ENCODE measurements at regions not wholly inside any gene's neighbourhood (a gene's known extent, or its start where the extent isn't known, plus 50 kb on each side); places are given as distances from the start of the nearest gene placed in this dataset.

- 53 to 65% methylated on average over 12 of the region's 12 CpGs for WGBS, 2 donors
- TF ChIP-seq POLR2A (IDR thresholded peaks at IDR 0.05): no peak
- intact Hi-C loops (cut with DNase I; ENCODE audit: low total_unique reads): no loop called here
- H3K4me3 ChIP-seq (ENCODE audit: low read depth, poor library complexity, severe bottlenecking): no peak overlapping the region
- DNase-seq (ENCODE audit: low spot score in 2 of 2): no peak
Measured at GRCh38 chr6:148064406-148065134, 278.1 kb upstream of the SASH1 start.

DNA sequence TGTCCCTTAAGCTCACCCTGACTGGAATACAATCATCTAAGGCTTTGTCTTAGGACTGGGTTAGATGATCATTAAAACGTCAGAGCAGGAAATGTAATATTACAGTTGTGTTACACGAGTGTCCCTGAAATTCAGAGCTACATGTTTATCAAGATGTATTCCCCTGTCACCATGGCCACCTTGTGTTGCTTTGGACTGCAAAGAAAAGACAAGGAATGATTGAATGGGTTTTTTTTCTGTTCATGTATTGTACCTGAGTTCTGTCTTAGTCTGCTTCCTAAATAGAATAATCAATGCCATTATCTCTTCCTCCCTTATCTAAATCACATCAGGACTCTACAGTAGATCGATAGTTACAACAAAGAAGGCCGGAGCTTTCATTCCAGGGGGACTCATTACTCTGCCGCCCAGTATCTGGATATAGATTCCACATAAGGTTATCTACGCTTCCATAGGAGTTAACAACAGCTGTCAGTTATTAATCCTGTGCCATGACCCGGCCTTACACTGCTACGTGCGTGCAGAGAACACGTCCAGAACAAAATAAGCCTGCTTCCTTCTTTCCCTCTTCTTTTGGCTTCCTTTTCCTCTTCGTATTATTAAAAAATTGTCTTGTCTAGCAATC, 274.1 kb upstream of the SASH1 start:
- 59 to 61% methylated on average over 11 of the region's 11 CpGs for WGBS, 2 donors
- no peak for TF ChIP-seq POLR2A (IDR thresholded peaks at IDR 0.05)
- TF ChIP-seq, protein P1, sequence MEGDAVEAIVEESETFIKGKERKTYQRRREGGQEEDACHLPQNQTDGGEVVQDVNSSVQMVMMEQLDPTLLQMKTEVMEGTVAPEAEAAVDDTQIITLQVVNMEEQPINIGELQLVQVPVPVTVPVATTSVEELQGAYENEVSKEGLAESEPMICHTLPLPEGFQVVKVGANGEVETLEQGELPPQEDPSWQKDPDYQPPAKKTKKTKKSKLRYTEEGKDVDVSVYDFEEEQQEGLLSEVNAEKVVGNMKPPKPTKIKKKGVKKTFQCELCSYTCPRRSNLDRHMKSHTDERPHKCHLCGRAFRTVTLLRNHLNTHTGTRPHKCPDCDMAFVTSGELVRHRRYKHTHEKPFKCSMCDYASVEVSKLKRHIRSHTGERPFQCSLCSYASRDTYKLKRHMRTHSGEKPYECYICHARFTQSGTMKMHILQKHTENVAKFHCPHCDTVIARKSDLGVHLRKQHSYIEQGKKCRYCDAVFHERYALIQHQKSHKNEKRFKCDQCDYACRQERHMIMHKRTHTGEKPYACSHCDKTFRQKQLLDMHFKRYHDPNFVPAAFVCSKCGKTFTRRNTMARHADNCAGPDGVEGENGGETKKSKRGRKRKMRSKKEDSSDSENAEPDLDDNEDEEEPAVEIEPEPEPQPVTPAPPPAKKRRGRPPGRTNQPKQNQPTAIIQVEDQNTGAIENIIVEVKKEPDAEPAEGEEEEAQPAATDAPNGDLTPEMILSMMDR (IDR thresholded peaks at IDR 0.05): no peak
- no peak for DNase-seq (ENCODE audit: low spot score in 2 of 2)
- H3K4me3 ChIP-seq (ENCODE audit: low read depth, poor library complexity, severe bottlenecking): no peak overlapping the region
- intact Hi-C loops (cut with DNase I; ENCODE audit: low total_unique reads): no loop called here

DNA sequence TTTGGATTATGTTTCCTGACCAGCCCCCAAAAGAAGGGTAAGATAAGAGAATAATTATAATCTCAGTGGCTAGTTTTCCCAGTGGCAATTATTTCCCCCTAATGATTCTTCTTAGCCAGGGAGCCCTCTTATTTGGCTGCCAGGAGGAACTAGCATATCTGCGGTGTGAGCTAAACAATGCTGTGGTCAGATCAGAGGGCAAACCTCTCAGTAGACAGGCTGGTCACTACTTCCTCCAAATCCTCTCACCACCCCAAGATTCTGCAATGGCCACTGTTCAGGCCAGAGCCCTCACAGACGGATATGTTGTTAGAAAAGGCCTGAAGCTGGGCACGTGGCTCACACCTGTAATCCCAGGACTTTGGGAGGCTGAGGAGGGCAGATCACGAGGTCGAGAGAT, 273.4 kb upstream of the SASH1 start:
- no peak for DNase-seq (ENCODE audit: low spot score in 2 of 2)
- WGBS, 2 donors: 90 to 92% methylated on average over 5 of the region's 5 CpGs
- intact Hi-C loops (cut with DNase I; ENCODE audit: low total_unique reads): no loop called here
- no peak overlapping the region for H3K4me3 ChIP-seq (ENCODE audit: low read depth, poor library complexity, severe bottlenecking)
- no peak for TF ChIP-seq POLR2A (IDR thresholded peaks at IDR 0.05)
- TF ChIP-seq, protein P1 (IDR thresholded peaks at IDR 0.05): no peak

DNA sequence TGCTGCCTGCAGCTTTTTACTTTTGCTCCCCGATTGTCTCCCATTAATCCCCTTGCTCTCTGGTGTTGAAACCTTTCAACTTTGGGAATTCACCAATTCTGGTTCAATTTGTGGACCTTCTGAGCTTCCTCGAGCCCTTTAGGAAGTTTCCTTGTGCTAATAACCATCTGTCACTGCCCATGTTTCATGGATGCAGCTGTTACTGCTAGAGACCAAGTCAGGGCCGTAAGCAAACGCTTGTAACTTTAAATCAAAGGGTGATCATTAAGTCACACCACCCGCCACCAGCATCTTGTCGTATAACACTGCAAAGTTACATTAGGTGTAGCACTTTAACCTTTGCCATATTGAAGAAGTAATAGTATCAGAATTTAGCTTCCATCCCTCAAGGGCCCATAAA, 268.3 kb upstream of the SASH1 start:
- no peak for DNase-seq (ENCODE audit: low spot score in 2 of 2)
- WGBS, 2 donors: 80 to 83% methylated on average over 6 of the region's 6 CpGs
- H3K4me3 ChIP-seq (ENCODE audit: low read depth, poor library complexity, severe bottlenecking): no peak overlapping the region
- no peak for TF ChIP-seq POLR2A (IDR thresholded peaks at IDR 0.05)
- TF ChIP-seq, protein P1 (IDR thresholded peaks at IDR 0.05): no peak
- intact Hi-C loops (cut with DNase I; ENCODE audit: low total_unique reads): no loop called here

DNA sequence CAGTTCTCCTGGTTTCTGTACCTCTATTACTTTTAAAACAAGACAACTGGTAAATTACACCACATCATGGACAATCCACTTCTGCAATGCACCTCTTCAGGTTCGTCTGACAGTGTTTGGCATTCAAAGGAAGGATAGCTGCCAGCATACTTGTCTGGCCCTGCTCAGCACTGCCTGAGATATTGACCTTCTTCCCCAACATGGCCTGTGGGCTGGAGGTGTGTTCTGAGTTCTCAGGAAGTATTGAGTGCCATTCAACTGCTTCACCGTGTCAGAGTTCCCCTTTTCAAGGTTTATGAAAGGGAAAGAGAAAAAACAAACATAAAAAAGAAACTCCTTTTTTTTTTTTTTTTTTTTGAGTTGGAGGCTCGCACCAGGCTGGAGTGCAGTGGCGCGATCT, 267.9 kb upstream of the SASH1 start:
- no peak for DNase-seq (ENCODE audit: low spot score in 2 of 2)
- intact Hi-C loops (cut with DNase I; ENCODE audit: low total_unique reads): no loop called here
- no peak overlapping the region for H3K4me3 ChIP-seq (ENCODE audit: low read depth, poor library complexity, severe bottlenecking)
- TF ChIP-seq, protein P1 (IDR thresholded peaks at IDR 0.05): no peak
- no peak for TF ChIP-seq POLR2A (IDR thresholded peaks at IDR 0.05)
- 58 to 59% methylated on average over 5 of the region's 5 CpGs for WGBS, 2 donors

DNA sequence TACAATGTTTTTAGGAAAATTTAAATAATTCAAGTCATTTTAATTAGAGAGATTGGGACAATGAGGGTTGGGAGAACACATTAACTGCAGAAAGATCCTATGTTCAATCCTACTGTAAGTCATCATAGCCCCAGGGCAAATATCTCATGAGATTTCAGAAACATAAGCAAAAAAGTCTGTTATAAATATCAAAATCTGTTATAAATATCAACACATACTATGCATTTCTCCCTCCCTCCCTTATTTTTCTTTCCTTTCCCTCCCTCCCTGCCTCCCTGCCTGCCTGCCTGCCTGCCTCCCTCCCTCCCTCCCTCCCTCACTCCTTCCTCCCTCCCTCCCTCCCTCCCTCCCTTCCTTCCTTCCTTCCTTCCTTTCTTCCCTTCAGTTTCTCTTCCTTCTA, 267.3 kb upstream of the SASH1 start:
- no peak for TF ChIP-seq POLR2A (IDR thresholded peaks at IDR 0.05)
- TF ChIP-seq, protein P1 (IDR thresholded peaks at IDR 0.05): no peak
- intact Hi-C loops (cut with DNase I; ENCODE audit: low total_unique reads): no loop called here
- DNase-seq (ENCODE audit: low spot score in 2 of 2): no peak

More for the DNA sequence above, 267.3 kb upstream of the SASH1 start:
- no peak overlapping the region for H3K4me3 ChIP-seq (ENCODE audit: low read depth, poor library complexity, severe bottlenecking)
